ENCODE measurements at regions not wholly inside any gene's neighbourhood (a gene's known extent, or its start where the extent isn't known, plus 50 kb on each side); places are given as distances from the start of the nearest gene placed in this dataset.

DNA sequence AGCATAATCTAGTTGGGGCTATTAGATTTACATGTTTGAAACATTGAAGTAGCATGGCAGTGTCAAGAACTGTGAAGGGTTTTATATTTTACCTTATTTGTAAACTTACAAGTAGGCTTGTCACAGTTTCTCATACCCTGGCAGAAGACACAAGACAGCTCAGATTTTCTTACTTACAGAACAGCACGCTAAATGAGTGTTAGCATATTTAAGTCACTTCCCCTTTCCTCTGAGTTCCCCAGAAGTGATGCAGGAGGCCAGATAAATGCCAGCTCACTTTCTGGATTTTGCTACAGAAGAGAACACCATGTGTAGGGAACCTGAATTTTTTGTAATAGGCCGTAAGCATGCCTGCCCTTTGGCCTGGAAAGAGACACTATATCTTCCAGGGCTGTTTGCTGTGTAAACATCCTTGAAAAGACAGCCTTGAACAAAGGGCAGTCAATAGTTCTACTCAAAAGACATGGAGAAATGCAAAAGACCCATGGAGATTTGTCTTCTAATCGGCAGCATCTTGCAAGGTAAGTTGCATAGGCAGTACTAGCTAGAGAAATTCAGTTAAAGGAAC, 279.1 kb downstream of the PHF14 start:
- Histone ChIP-seq H2AFZ (peak overlapping the region; percentile 15), H3K9ac (no peak overlapping the region), H3K4me2 (ENCODE audit: low read length) (no peak overlapping the region), H3K79me2 (no peaks in the 10 kb centered on the region), H3K9me3 (ENCODE audit: control insufficient read depth, low read length) (no peaks in the 10 kb centered on the region), H3K27me3 (ENCODE audit: control insufficient read depth, insufficient read depth, low read length) (no peaks in the 10 kb centered on the region), H3K4me1 (no peaks in the 10 kb centered on the region), H3K27ac (no peak overlapping the region), H3K36me3 (ENCODE audit: control insufficient read depth, insufficient read depth, low read length) (no peaks in the 10 kb centered on the region), H3K4me3 (ENCODE audit: low read depth, low read length) (no peak overlapping the region)
- TF ChIP-seq, protein P1, sequence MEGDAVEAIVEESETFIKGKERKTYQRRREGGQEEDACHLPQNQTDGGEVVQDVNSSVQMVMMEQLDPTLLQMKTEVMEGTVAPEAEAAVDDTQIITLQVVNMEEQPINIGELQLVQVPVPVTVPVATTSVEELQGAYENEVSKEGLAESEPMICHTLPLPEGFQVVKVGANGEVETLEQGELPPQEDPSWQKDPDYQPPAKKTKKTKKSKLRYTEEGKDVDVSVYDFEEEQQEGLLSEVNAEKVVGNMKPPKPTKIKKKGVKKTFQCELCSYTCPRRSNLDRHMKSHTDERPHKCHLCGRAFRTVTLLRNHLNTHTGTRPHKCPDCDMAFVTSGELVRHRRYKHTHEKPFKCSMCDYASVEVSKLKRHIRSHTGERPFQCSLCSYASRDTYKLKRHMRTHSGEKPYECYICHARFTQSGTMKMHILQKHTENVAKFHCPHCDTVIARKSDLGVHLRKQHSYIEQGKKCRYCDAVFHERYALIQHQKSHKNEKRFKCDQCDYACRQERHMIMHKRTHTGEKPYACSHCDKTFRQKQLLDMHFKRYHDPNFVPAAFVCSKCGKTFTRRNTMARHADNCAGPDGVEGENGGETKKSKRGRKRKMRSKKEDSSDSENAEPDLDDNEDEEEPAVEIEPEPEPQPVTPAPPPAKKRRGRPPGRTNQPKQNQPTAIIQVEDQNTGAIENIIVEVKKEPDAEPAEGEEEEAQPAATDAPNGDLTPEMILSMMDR (IDR thresholded peaks at IDR 0.05): no peak

- TF ChIP-seq, protein P1 (IDR thresholded peaks at IDR 0.05): no peak
- H3K4me1 ChIP-seq: no peaks in the 10 kb centered on the region
Observed at GRCh38 chr7:11256501-11256900, 282.8 kb downstream of the PHF14 start.

GRCh38 chr7:11261470-11261869, 287.8 kb downstream of the PHF14 start:
- TF ChIP-seq, protein P1 (IDR thresholded peaks at IDR 0.05): no peak
- Histone ChIP-seq H2AFZ (no peak overlapping the region), H3K27ac (no peak overlapping the region), H3K9ac (no peak overlapping the region), H3K4me2 (ENCODE audit: low read length) (no peak overlapping the region), H3K36me3 (ENCODE audit: control insufficient read depth, insufficient read depth, low read length) (no peaks in the 10 kb centered on the region), H3K9me3 (ENCODE audit: control insufficient read depth, low read length) (no peaks in the 10 kb centered on the region), H3K4me3 (ENCODE audit: low read depth, low read length) (no peak overlapping the region), H3K79me2 (no peaks in the 10 kb centered on the region), H3K27me3 (ENCODE audit: control insufficient read depth, insufficient read depth, low read length) (no peaks in the 10 kb centered on the region), H3K4me1 (no peaks in the 10 kb centered on the region)

More at GRCh38 chr7:11256501-11256900, 282.8 kb downstream of the PHF14 start:
- H3K9me3 ChIP-seq (ENCODE audit: control insufficient read depth, low read length): no peaks in the 10 kb centered on the region
- no peak overlapping the region for H3K27ac ChIP-seq
- no peak overlapping the region for H3K4me3 ChIP-seq (ENCODE audit: low read depth, low read length)
- H3K36me3 ChIP-seq (ENCODE audit: control insufficient read depth, insufficient read depth, low read length): no peaks in the 10 kb centered on the region
- no peak overlapping the region for H3K4me2 ChIP-seq (ENCODE audit: low read length)
- H3K9ac ChIP-seq: no peak overlapping the region
- no peaks in the 10 kb centered on the region for H3K79me2 ChIP-seq
- H3K27me3 ChIP-seq (ENCODE audit: control insufficient read depth, insufficient read depth, low read length): no peaks in the 10 kb centered on the region
- no peak overlapping the region for H2AFZ ChIP-seq

GRCh38 chr7:11266101-11266500, 292.4 kb downstream of the PHF14 start:
- Histone ChIP-seq H3K9ac (no peak overlapping the region), H3K79me2 (no peaks in the 10 kb centered on the region), H3K36me3 (ENCODE audit: control insufficient read depth, insufficient read depth, low read length) (no peaks in the 10 kb centered on the region), H2AFZ (no peak overlapping the region), H3K4me1 (no peaks in the 10 kb centered on the region), H3K27ac (no peak overlapping the region), H3K27me3 (ENCODE audit: control insufficient read depth, insufficient read depth, low read length) (no peaks in the 10 kb centered on the region), H3K9me3 (ENCODE audit: control insufficient read depth, low read length) (no peaks in the 10 kb centered on the region), H3K4me2 (ENCODE audit: low read length) (no peak overlapping the region), H3K4me3 (ENCODE audit: low read depth, low read length) (no peak overlapping the region)
- TF ChIP-seq, protein P1 (IDR thresholded peaks at IDR 0.05): no peak

DNA sequence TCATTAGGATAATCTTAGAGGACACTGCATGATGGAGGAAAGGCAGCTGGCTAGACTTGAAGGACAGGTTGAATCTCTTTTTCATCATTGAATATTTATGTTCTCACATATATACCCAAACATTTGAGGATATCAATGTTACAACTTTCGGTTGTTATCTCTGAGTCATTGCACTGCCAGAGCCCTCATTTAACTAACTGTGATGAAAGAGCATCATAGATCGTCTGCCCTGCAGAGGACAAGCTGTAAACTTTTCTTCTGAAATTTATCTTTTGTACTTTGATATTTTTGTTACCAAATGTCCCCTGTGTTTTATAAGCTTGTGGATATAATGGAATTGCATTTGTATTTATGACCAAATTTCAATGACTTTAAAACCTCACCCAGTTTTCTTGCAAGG, 298.7 kb downstream of the PHF14 start:
- H3K27ac ChIP-seq: no peak overlapping the region
- no peak overlapping the region for H3K9ac ChIP-seq
- no peaks in the 10 kb centered on the region for H3K79me2 ChIP-seq
- peak overlapping the region; percentile 15 for H3K4me2 ChIP-seq (ENCODE audit: low read length)
- H3K9me3 ChIP-seq (ENCODE audit: control insufficient read depth, low read length): no peaks in the 10 kb centered on the region
- TF ChIP-seq, protein P1 (IDR thresholded peaks at IDR 0.05): no peak
- H2AFZ ChIP-seq: no peak overlapping the region
- H3K4me1 ChIP-seq: peaks cover 8% of the 10 kb centered on the region
- no peak overlapping the region for H3K4me3 ChIP-seq (ENCODE audit: low read depth, low read length)
- H3K36me3 ChIP-seq (ENCODE audit: control insufficient read depth, insufficient read depth, low read length): no peaks in the 10 kb centered on the region
- H3K27me3 ChIP-seq (ENCODE audit: control insufficient read depth, insufficient read depth, low read length): no peaks in the 10 kb centered on the region

Data from parathyroid adenoma (tissue), 2 donors.